ENCODE measurements at regions not wholly inside any gene's neighbourhood (a gene's known extent, or its start where the extent isn't known, plus 50 kb on each side); places are given as distances from the start of the nearest gene placed in this dataset.

- Histone ChIP-seq H3K4me3 (ENCODE audit: control insufficient read depth in 2 of 3, extremely low read depth in 1 of 3, insufficient read depth in 2 of 3, low read depth in 1 of 3, low read length in 3 of 3) (no peak overlapping the region), H3K9me3 (ENCODE audit: control insufficient read depth, low read depth, low read length) (no peaks in the 10 kb centered on the region), H3K4me2 (ENCODE audit: control insufficient read depth, extremely low read depth, insufficient read depth, low read depth, low read length) (no peak overlapping the region), H3K27ac (ENCODE audit: control insufficient read depth, insufficient read depth, low read length) (no peak overlapping the region), H3K36me3 (ENCODE audit: control insufficient read depth in 2 of 2, extremely low read depth in 1 of 2, insufficient read depth in 2 of 2, low read length in 2 of 2) (no peaks in the 10 kb centered on the region), H3K79me2 (ENCODE audit: control insufficient read depth, insufficient read depth, low read length) (no peaks in the 10 kb centered on the region), H3K9me1 (ENCODE audit: control insufficient read depth, extremely low read depth, insufficient read depth, low read length) (no peaks in the 10 kb centered on the region), H3K4me1 (ENCODE audit: control insufficient read depth, extremely low read depth, insufficient read depth, low read length) (peaks cover 21% of the 10 kb centered on the region), H3K9ac (ENCODE audit: control insufficient read depth, extremely low read depth, insufficient read depth, low read length) (no peak overlapping the region), H4K20me1 (ENCODE audit: control insufficient read depth, extremely low read depth, insufficient read depth, low read length) (no peaks in the 10 kb centered on the region), H3K27me3 (ENCODE audit: control insufficient read depth, extremely low read depth, insufficient read depth, low read length) (no peaks in the 10 kb centered on the region), H2AFZ (ENCODE audit: control insufficient read depth, low read length) (no peak overlapping the region)
- no peak for DNase-seq (ENCODE audit: low read depth, low spot score)
- dilution Hi-C loops (cut with MboI; ENCODE audit: extremely low pct_ligation_motif_present, low sequenced_read_pairs) = no loop called here
- FAIRE-seq = no peak
- TF ChIP-seq EZH2 (IDR thresholded peaks at IDR 0.05; ENCODE audit: low read length) (no peak), CTCF (optimal IDR thresholded peaks at IDR 0.05 in 1 of 3, IDR thresholded peaks at IDR 0.05 in 1 of 3, conservative IDR thresholded peaks at IDR 0.05 in 1 of 3; ENCODE audit: extremely low read depth in 1 of 3, insufficient read depth in 2 of 3, low read length in 3 of 3) (no peak)
Observed at GRCh38 chr3:159924411-159924810, 64.2 kb upstream of the IL12A start.

- no peak overlapping the region for H3K9ac ChIP-seq (ENCODE audit: control insufficient read depth, extremely low read depth, insufficient read depth, low read length)
- dilution Hi-C loops (cut with MboI; ENCODE audit: extremely low pct_ligation_motif_present, low sequenced_read_pairs) = no loop called here
- DNase-seq (ENCODE audit: low read depth, low spot score) = no peak
Observed at GRCh38 chr3:159925248-159925647, 63.4 kb upstream of the IL12A start.

More at GRCh38 chr3:159925248-159925647, 63.4 kb upstream of the IL12A start:
- no peak for FAIRE-seq
- H3K9me3 ChIP-seq (ENCODE audit: control insufficient read depth, low read depth, low read length) = no peaks in the 10 kb centered on the region
- no peaks in the 10 kb centered on the region for H3K27me3 ChIP-seq (ENCODE audit: control insufficient read depth, extremely low read depth, insufficient read depth, low read length)
- H3K79me2 ChIP-seq (ENCODE audit: control insufficient read depth, insufficient read depth, low read length) = no peaks in the 10 kb centered on the region
- peaks cover 26% of the 10 kb centered on the region for H3K4me1 ChIP-seq (ENCODE audit: control insufficient read depth, extremely low read depth, insufficient read depth, low read length)
- H4K20me1 ChIP-seq (ENCODE audit: control insufficient read depth, extremely low read depth, insufficient read depth, low read length) = no peaks in the 10 kb centered on the region
- no peak overlapping the region for H2AFZ ChIP-seq (ENCODE audit: control insufficient read depth, low read length)
- no peaks in the 10 kb centered on the region for H3K9me1 ChIP-seq (ENCODE audit: control insufficient read depth, extremely low read depth, insufficient read depth, low read length)
- no peak overlapping the region for H3K27ac ChIP-seq (ENCODE audit: control insufficient read depth, insufficient read depth, low read length)
- no peak overlapping the region for H3K4me3 ChIP-seq (ENCODE audit: control insufficient read depth in 2 of 3, extremely low read depth in 1 of 3, insufficient read depth in 2 of 3, low read depth in 1 of 3, low read length in 3 of 3)
- H3K36me3 ChIP-seq (ENCODE audit: control insufficient read depth in 2 of 2, extremely low read depth in 1 of 2, insufficient read depth in 2 of 2, low read length in 2 of 2) = no peaks in the 10 kb centered on the region
- no peak overlapping the region for H3K4me2 ChIP-seq (ENCODE audit: control insufficient read depth, extremely low read depth, insufficient read depth, low read depth, low read length)
- TF ChIP-seq CTCF (optimal IDR thresholded peaks at IDR 0.05 in 1 of 3, IDR thresholded peaks at IDR 0.05 in 1 of 3, conservative IDR thresholded peaks at IDR 0.05 in 1 of 3; ENCODE audit: extremely low read depth in 1 of 3, insufficient read depth in 2 of 3, low read length in 3 of 3) (no peak), EZH2 (IDR thresholded peaks at IDR 0.05; ENCODE audit: low read length) (no peak)
